Testis (tissue), 2 donors: ENCODE measurements at regions not wholly inside any gene's neighbourhood (a gene's known extent, or its start where the extent isn't known, plus 50 kb on each side); places are given as distances from the start of the nearest gene placed in this dataset.

Experiments
- POLR2A ChIP-seq: fragments of 450-650 bp; IDR thresholded peaks from one replicate; pipeline ENCODE4 v1.6.1; 2017; ENCODE audit warnings: antibody characterized with exemption, mild to moderate bottlenecking, moderate library complexity
- TF ChIP-seq, protein P1 (sequence below), 3 experiments: fragments of 450-650 bp in 2 of 3; fragments of 200-600 bp in 1 of 3; sonication (generic) in 1 of 3; IDR thresholded peaks; one replicate each; pipeline ENCODE4 v1.5.1; 2016 to 2019; ENCODE audit warnings: antibody characterized with exemption in 3 of 3, mild to moderate bottlenecking in 2 of 3, moderate library complexity in 1 of 3

DNA sequence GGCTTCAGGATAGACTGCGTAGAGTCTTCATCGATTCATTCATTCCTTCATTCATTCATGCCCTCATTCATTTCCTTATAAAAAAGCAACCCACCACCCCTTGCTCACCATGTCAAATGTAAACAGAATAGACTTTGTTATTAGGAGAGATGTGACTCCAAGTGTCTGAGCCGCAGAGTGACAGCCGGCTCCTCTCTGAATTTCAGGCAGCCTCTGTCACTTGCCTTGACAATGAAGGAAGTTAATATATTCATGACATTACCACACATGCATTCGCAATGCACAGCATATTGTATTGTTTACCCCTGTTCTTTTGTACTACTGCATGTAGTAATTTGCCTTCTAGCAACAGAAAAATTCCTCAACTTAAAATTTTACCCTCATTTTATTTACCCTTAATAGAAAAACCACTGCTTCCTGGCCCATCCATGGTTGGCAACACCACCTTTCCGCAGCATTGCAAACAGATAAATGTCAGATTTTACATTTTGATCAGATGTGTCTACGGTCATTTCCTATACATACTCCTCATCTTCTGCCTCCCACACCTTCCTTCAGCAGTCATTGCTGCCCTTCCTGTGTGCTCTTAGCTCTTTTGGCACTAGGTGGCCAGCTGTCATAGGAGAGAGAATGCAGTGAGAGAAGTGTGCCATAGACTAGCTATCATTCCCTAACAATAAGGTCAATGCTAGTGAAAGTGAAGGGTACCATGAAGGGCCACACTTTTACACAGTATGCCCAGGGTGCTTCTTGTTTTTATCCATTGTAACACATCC, 1090.8 kb downstream of the BCL11A start:
- TF ChIP-seq, protein P1, sequence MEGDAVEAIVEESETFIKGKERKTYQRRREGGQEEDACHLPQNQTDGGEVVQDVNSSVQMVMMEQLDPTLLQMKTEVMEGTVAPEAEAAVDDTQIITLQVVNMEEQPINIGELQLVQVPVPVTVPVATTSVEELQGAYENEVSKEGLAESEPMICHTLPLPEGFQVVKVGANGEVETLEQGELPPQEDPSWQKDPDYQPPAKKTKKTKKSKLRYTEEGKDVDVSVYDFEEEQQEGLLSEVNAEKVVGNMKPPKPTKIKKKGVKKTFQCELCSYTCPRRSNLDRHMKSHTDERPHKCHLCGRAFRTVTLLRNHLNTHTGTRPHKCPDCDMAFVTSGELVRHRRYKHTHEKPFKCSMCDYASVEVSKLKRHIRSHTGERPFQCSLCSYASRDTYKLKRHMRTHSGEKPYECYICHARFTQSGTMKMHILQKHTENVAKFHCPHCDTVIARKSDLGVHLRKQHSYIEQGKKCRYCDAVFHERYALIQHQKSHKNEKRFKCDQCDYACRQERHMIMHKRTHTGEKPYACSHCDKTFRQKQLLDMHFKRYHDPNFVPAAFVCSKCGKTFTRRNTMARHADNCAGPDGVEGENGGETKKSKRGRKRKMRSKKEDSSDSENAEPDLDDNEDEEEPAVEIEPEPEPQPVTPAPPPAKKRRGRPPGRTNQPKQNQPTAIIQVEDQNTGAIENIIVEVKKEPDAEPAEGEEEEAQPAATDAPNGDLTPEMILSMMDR (IDR thresholded peaks at IDR 0.05), result no peak
- TF ChIP-seq POLR2A, result no peak
